Muscle layer of colon (tissue), 2 donors: ENCODE measurements at regions not wholly inside any gene's neighbourhood (a gene's known extent, or its start where the extent isn't known, plus 50 kb on each side); places are given as distances from the start of the nearest gene placed in this dataset.
"Not testable (repeated sequence)": the region's sequence is repeated elsewhere in the genome, so short reads cannot be mapped to it uniquely, and the experiment has no call there.

Experiments used
- H3K27ac ChIP-seq: one replicate; pipeline ENCODE4 v1.7.0; 2013; ENCODE audit warnings: low read depth, mild to moderate bottlenecking, low read length, moderate library complexity
- H3K27me3 ChIP-seq, 2 donors: one replicate each; pipeline ENCODE4 v1.7.0; 2013; ENCODE audit warnings: low read length in 2 of 2, mild to moderate bottlenecking in 2 of 2; ENCODE audit not compliant: insufficient read depth in 2 of 2, control insufficient read depth in 1 of 2
- H3K36me3 ChIP-seq: one replicate; pipeline ENCODE4 v1.7.0; 2013; ENCODE audit warnings: mild to moderate bottlenecking, low read length; ENCODE audit not compliant: insufficient read depth
- H3K4me1 ChIP-seq: one replicate; pipeline ENCODE4 v1.7.0; 2013; ENCODE audit warnings: mild to moderate bottlenecking, low read length; ENCODE audit not compliant: insufficient read depth
- H3K4me3 ChIP-seq, 2 donors: one replicate each; pipeline ENCODE4 v1.7.0; 2013; ENCODE audit warnings: low read length in 2 of 2, low read depth in 1 of 2, mild to moderate bottlenecking in 1 of 2, moderate library complexity in 1 of 2
- H3K9ac ChIP-seq: one replicate; pipeline ENCODE4 v1.7.0; 2013; ENCODE audit warnings: low read length
- H3K9me3 ChIP-seq: one replicate; pipeline ENCODE4 v1.7.0; 2013; ENCODE audit warnings: mild to moderate bottlenecking, low read length
- donor health status: abdominal sarcoma.
- donor health status: Adenocarcinoma of cecum.

GRCh38 chr9:135403733-135404450 is 75.7 kb upstream of the PPP1R26 start:
- Histone ChIP-seq H3K9ac (no peak overlapping the region), H3K27ac (no peak overlapping the region), H3K4me1 (no peaks in the 10 kb centered on the region), H3K9me3 (no peaks in the 10 kb centered on the region), H3K4me3 (no peak overlapping the region), H3K27me3 (peaks cover 0 to 5% of the 10 kb centered on the region in 2 donors), H3K36me3 (no peaks in the 10 kb centered on the region)

- Histone ChIP-seq H3K9me3 (no peaks in the 10 kb centered on the region), H3K36me3 (no peaks in the 10 kb centered on the region), H3K4me3 (no peak overlapping the region), H3K9ac (no peak overlapping the region), H3K4me1 (no peaks in the 10 kb centered on the region), H3K27me3 (peaks cover 0 to 12% of the 10 kb centered on the region in 2 donors), H3K27ac (no peak overlapping the region)
Measured at GRCh38 chr9:135404451-135405144, 75.0 kb upstream of the PPP1R26 start.

- H3K27ac ChIP-seq, H3K4me3 ChIP-seq, H3K36me3 ChIP-seq, H3K9me3 ChIP-seq, H3K9ac ChIP-seq, H3K4me1 ChIP-seq: not testable (repeated sequence)
- H3K27me3 ChIP-seq, result peaks cover 0 to 12% of the 10 kb centered on the region in 2 donors
Measured at GRCh38 chr9:135405145-135405464, 74.5 kb upstream of the PPP1R26 start.

DNA sequence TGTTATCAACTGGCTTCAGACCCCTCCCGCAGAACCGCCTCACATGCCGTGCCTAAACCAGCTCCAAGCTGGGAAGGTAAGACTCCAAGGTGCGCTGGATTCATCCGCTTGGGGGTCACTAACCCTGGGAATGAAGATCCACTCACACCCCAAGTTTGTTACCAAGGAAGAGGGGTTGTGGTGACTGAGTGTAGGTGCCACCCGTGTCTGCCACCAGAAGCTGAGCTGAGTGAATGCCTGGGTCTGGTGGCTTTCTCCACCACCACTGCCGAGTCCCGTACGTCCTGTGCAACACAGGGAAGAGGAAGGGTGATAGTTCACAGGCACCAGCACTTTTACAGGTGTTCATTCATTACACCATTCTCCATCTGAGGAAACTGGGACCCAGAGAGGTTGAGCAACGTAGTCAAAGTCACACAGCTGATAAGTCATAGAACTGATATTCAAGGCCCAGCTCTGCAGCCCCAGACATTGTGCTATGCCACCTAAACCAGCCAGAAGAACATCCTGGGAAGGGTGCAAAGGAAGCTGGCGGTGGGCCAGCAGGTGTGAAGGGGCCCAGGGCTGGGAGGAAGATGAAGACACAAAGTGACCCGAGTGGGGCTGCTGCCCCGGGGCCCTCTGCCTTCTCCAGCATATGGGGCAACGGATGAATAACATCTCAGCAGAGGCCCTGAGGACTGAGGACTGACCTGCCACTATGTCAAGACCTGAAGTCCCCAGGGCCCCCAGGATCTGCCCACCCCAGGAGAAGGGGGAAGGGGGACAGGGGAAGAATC is 70.9 kb upstream of the PPP1R26 start:
- H3K27me3 ChIP-seq, result peaks cover 0 to 22% of the 10 kb centered on the region in 2 donors
- no peaks in the 10 kb centered on the region for H3K4me1 ChIP-seq
- H3K9ac ChIP-seq, result no peak overlapping the region
- no peaks in the 10 kb centered on the region for H3K9me3 ChIP-seq
- no peaks in the 10 kb centered on the region for H3K36me3 ChIP-seq
- no peak overlapping the region for H3K27ac ChIP-seq
- no peak overlapping the region for H3K4me3 ChIP-seq

GRCh38 chr9:135409286-135410200 is 70.0 kb upstream of the PPP1R26 start:
- no peaks in the 10 kb centered on the region for H3K36me3 ChIP-seq
- H3K27me3 ChIP-seq, result peaks cover 0 to 19% of the 10 kb centered on the region in 2 donors
- H3K9me3 ChIP-seq, result no peaks in the 10 kb centered on the region
- H3K4me1 ChIP-seq, result no peaks in the 10 kb centered on the region
- no peak overlapping the region for H3K4me3 ChIP-seq
- H3K9ac ChIP-seq, result no peak overlapping the region
- no peak overlapping the region for H3K27ac ChIP-seq

DNA sequence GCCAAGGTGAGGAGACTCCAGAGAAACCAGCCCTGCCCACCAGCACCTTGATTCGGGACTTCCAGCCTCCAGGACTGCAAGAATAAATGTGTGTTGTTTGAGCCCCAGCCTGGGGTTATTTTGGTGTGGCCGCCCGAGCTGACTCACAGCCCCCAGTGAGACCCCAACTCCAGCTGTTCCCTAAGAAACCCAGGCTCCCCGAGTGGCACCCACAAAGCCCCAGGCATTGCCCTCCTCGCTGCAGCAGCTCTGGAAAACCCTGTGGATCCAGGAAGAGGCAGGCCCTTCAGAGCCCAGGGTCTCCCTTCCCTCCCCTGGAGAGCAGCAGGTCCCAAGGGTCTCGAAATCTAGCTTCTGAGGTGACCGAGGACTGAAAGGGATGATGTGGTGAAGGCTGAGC is 69.2 kb upstream of the PPP1R26 start:
- H3K27ac ChIP-seq, result no peak overlapping the region
- peaks cover 0 to 19% of the 10 kb centered on the region in 2 donors for H3K27me3 ChIP-seq
- H3K36me3 ChIP-seq, result no peaks in the 10 kb centered on the region
- H3K4me1 ChIP-seq, result no peaks in the 10 kb centered on the region
- H3K9ac ChIP-seq, result no peak overlapping the region
- H3K9me3 ChIP-seq, result no peaks in the 10 kb centered on the region
- no peak overlapping the region for H3K4me3 ChIP-seq

- H3K9me3 ChIP-seq, result no peaks in the 10 kb centered on the region
- H3K4me1 ChIP-seq, result no peaks in the 10 kb centered on the region
- no peak overlapping the region for H3K27ac ChIP-seq
- no peak overlapping the region for H3K9ac ChIP-seq
- H3K36me3 ChIP-seq, result no peaks in the 10 kb centered on the region
- no peak overlapping the region for H3K4me3 ChIP-seq
- H3K27me3 ChIP-seq, result peaks cover 0 to 19% of the 10 kb centered on the region in 2 donors
Measured at GRCh38 chr9:135410831-135411473, 68.6 kb upstream of the PPP1R26 start.

DNA sequence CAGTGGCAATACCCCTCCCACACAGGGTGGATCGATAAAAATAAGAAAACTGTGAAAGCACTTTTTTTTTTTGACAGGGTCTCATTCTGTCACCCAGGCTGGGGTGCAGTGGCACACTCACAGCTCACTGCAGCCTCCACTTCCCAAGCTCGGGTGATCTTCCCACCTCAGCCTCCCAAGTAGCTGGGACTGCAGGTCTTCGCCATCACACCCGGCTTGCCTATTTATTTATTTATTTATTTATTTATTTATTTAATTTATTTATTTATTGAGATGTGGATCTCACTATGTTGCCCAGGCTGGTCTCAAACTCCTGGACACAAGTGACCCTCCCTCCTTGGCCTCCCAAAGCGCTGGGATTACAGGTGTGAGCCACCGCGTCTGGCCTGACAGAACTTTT is 68.0 kb upstream of the PPP1R26 start:
- not testable (repeated sequence) for H3K27ac ChIP-seq, H3K4me1 ChIP-seq, H3K9me3 ChIP-seq, H3K9ac ChIP-seq, H3K4me3 ChIP-seq, H3K36me3 ChIP-seq
- H3K27me3 ChIP-seq, result peaks cover 0 to 19% of the 10 kb centered on the region in 2 donors

GRCh38 chr9:135412315-135413085 is 67.1 kb upstream of the PPP1R26 start:
- H3K9ac ChIP-seq, H3K4me1 ChIP-seq, H3K36me3 ChIP-seq, H3K4me3 ChIP-seq, H3K27ac ChIP-seq, H3K9me3 ChIP-seq: not testable (repeated sequence)
- peaks cover 0 to 19% of the 10 kb centered on the region in 2 donors for H3K27me3 ChIP-seq

DNA sequence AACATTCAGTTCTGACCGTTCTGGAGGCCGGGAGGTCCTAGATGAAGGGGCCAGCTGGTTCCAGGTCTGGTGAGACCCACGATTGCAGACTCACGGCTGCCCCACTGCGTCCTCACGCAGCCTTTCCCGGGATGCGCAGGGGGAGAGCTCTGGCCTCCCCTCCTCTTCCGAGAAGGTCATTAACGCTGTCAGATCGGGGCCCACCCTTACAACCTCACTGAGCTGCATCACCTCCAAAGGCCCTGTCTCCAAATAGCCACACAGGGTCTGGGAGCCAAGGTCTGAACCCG is 66.6 kb upstream of the PPP1R26 start:
- Histone ChIP-seq H3K4me1 (no peaks in the 10 kb centered on the region), H3K9ac (no peak overlapping the region), H3K27me3 (peaks cover 0 to 19% of the 10 kb centered on the region in 2 donors), H3K9me3 (no peaks in the 10 kb centered on the region), H3K27ac (no peak overlapping the region), H3K36me3 (no peaks in the 10 kb centered on the region), H3K4me3 (no peak overlapping the region)
